Astrocyte of the cerebellum (primary cell): ENCODE measurements at regions not wholly inside any gene's neighbourhood (a gene's known extent, or its start where the extent isn't known, plus 50 kb on each side); places are given as distances from the start of the nearest gene placed in this dataset.
A peak's percentile ranks its signal among the peaks of the same experiment; 100 is the strongest.
"Not testable (repeated sequence)": the region's sequence is repeated elsewhere in the genome, so short reads cannot be mapped to it uniquely, and the experiment has no call there.

ENCODE experiments used
- DNase-seq: peaks from one replicate; pipeline ENCODE4 v3.0.0-alpha.2; 2011; ENCODE audit warnings: low read depth
- H3K4me3 ChIP-seq: 2 replicates; pipeline ENCODE4 v1.5.1; 2011; ENCODE audit warnings: mild to moderate bottlenecking, low read depth, low read length, moderate library complexity
- CTCF ChIP-seq: IDR thresholded peaks from 2 replicates; pipeline ENCODE4 v1.5.1; 2012; ENCODE audit warnings: low read length, low read depth, moderate library complexity, mild to moderate bottlenecking; ENCODE audit errors: missing control alignments
- in situ Hi-C: cut with HindIII; loops from 2 replicates; pipeline ENCODE4 v1.10.0; 2017; ENCODE audit warnings: low sequenced_read_pairs

DNA sequence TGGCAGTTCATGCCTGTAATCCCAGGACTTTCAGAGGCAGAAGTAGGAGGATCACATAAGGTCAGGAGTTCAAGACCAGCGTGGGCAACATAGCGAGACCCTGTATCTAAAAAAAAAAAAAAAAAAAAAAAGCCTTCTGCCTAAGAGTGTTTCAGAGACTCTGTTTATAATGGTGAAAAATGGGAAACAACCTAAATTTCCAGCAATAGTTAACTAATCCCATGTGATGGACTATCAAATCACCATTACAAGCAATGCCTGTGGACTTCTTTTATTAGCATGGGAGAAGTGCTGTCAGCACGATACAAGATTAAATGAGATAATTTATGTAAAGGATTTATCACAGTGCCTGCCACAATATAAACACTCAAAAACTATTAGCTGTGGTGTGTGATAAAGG, 67.5 kb upstream of the CUX1 start:
- H3K4me3 ChIP-seq, result no peak overlapping the region
- TF ChIP-seq CTCF, result no peak
- in situ Hi-C loops, result no loop called here
- DNase-seq, result no peak

DNA sequence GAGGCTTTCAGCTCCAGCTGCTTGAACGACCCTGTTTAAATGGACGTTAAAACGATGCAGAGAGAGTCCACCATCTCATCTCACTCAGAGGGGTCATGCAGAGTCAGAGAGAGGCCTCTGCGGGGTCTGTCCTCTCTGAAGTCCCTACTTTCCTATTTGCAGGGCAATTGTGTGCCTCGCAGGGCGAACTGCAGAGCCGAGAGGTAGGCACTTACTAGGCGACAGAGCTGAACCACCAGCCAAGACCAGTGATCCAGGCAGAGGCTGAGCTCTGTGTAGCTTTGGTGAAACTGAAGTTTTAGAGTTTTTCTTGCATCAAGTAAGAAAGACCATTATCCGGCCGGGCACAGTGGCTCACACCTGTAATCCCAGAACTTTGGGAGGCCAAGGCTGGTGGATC, 64.1 kb upstream of the CUX1 start:
- no peak for TF ChIP-seq CTCF
- no peak for DNase-seq
- no peak overlapping the region for H3K4me3 ChIP-seq
- in situ Hi-C loops, result no loop called here

- TF ChIP-seq CTCF, result no peak
- in situ Hi-C loops, result no loop called here
- peak overlapping the region; percentile 43 for H3K4me3 ChIP-seq
- peak; percentile 24 for DNase-seq
Measured at GRCh38 chr7:101754424-101755159, 62.8 kb upstream of the CUX1 start.

DNA sequence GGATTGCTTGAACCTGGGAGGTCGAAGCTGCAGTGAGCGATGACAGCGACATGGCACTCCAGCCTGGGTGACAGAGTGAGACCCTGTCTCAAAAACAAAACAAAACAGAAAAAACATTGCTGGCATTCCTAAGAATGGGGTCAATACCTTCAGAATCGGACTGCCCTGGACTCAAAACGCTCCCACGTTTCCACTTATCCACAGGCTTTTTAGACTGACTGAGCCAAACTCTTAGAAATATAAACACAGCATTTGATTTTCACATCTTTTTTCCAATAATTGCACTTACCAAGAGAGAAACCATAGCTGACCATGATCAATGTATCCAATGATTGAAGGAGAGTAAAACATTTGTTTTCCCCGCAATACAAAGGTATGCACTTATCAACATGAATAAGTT, 59.5 kb upstream of the CUX1 start:
- no peak for DNase-seq
- TF ChIP-seq CTCF, result no peak
- no peak overlapping the region for H3K4me3 ChIP-seq
- in situ Hi-C loops, result no loop called here

DNA sequence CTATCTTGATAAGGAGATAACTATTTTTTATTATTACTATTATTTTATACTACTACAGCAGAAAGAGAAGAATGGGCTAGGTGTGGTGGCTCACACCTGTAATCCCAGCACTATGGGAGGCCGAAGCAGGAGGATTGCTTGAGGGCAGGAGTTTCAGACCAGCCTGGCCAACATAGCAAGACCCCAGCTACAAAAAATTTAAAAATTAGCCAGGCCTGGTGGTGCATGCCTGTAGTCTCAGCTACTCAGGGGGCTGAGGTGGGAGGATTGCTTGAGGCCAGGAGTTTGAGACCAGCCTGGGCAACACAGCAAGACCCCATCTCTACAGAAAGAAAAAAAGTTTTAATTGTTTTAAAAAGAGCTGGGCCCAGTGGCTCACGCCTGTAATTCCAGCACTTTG, 58.9 kb upstream of the CUX1 start:
- DNase-seq, H3K4me3 ChIP-seq, in situ Hi-C loops: not testable (repeated sequence)

DNA sequence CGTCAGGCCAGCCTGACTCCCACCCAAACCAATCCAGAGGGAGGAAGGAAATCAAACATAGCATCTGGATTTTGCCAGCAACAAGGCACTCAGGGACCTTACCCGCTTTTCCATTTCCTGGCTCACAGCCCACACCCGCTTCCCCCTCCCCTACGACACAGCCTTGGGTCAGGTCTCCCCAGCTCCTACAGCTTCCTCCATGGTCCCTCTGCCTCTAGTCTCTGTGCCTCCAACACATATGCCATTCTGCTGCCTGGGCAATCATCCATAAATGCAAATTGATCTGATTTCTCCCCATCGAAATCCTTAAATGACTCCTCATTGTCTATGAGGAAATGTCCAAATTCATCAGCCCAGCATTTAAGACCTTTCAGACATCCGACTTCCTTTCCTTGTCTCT, 53.2 kb upstream of the CUX1 start:
- DNase-seq, result no peak
- H3K4me3 ChIP-seq, result no peak overlapping the region
- no peak for TF ChIP-seq CTCF
- in situ Hi-C loops, result no loop called here

- no peak overlapping the region for H3K4me3 ChIP-seq
- in situ Hi-C loops, result no loop called here
- no peak for DNase-seq
- no peak for TF ChIP-seq CTCF
Measured at GRCh38 chr7:101767544-101767943, 49.9 kb upstream of the CUX1 start.
